ENCODE measurements at regions not wholly inside any gene's neighbourhood (a gene's known extent, or its start where the extent isn't known, plus 50 kb on each side); places are given as distances from the start of the nearest gene placed in this dataset.

- no peak for DNase-seq (ENCODE audit: low read depth in 2 of 2, low spot score in 1 of 2)
These were observed 654.3 kb downstream of the METTL4 start for GRCh38 chr18:1916869-1917523.

- no peak for DNase-seq (ENCODE audit: low read depth in 2 of 2, low spot score in 1 of 2)
These were observed 653.7 kb downstream of the METTL4 start for GRCh38 chr18:1917569-1917968.

- DNase-seq (ENCODE audit: low read depth in 2 of 2, low spot score in 1 of 2): no peak
These were observed 649.2 kb downstream of the METTL4 start for GRCh38 chr18:1922066-1922465.

- DNase-seq (ENCODE audit: low read depth in 2 of 2, low spot score in 1 of 2): no peak
These were observed 642.6 kb downstream of the METTL4 start for GRCh38 chr18:1928711-1929110.

GRCh38 chr18:1929720-1930119 is 641.6 kb downstream of the METTL4 start:
- no peak for DNase-seq (ENCODE audit: low read depth in 2 of 2, low spot score in 1 of 2)

GRCh38 chr18:1930291-1931270 is 640.7 kb downstream of the METTL4 start:
- DNase-seq (ENCODE audit: low read depth in 2 of 2, low spot score in 1 of 2): no peak

- DNase-seq (ENCODE audit: low read depth in 2 of 2, low spot score in 1 of 2): no peak
These were observed 618.8 kb downstream of the METTL4 start for GRCh38 chr18:1952486-1952885.

GRCh38 chr18:1954583-1955312 is 616.6 kb downstream of the METTL4 start:
- no peak for DNase-seq (ENCODE audit: low read depth in 2 of 2, low spot score in 1 of 2)

GRCh38 chr18:1958798-1959197 is 612.5 kb downstream of the METTL4 start:
- DNase-seq (ENCODE audit: low read depth in 2 of 2, low spot score in 1 of 2): no peak

- DNase-seq (ENCODE audit: low read depth in 2 of 2, low spot score in 1 of 2): no peak
These were observed 606.3 kb downstream of the METTL4 start for GRCh38 chr18:1965016-1965415.

- DNase-seq (ENCODE audit: low read depth in 2 of 2, low spot score in 1 of 2): no peak
These were observed 605.8 kb downstream of the METTL4 start for GRCh38 chr18:1965541-1965940.

GRCh38 chr18:1968801-1969498 is 602.4 kb downstream of the METTL4 start:
- no peak for DNase-seq (ENCODE audit: low read depth in 2 of 2, low spot score in 1 of 2)

GRCh38 chr18:1976484-1976883 is 594.8 kb downstream of the METTL4 start:
- DNase-seq (ENCODE audit: low read depth in 2 of 2, low spot score in 1 of 2): no peak

GRCh38 chr18:1982056-1982455 is 589.2 kb downstream of the METTL4 start:
- no peak for DNase-seq (ENCODE audit: low read depth in 2 of 2, low spot score in 1 of 2)

GRCh38 chr18:1983746-1984515 is 587.4 kb downstream of the METTL4 start:
- no peak for DNase-seq (ENCODE audit: low read depth in 2 of 2, low spot score in 1 of 2)

GRCh38 chr18:1993866-1994265 is 577.4 kb downstream of the METTL4 start:
- no peak for DNase-seq (ENCODE audit: low read depth in 2 of 2, low spot score in 1 of 2)

- DNase-seq (ENCODE audit: low read depth in 2 of 2, low spot score in 1 of 2): no peak
These were observed 576.8 kb downstream of the METTL4 start for GRCh38 chr18:1994471-1994870.

GRCh38 chr18:1995041-1995612 is 576.2 kb downstream of the METTL4 start:
- no peak for DNase-seq (ENCODE audit: low read depth in 2 of 2, low spot score in 1 of 2)

GRCh38 chr18:1998121-1998520 is 573.2 kb downstream of the METTL4 start:
- DNase-seq (ENCODE audit: low read depth in 2 of 2, low spot score in 1 of 2): no peak

- no peak for DNase-seq (ENCODE audit: low read depth in 2 of 2, low spot score in 1 of 2)
These were observed 571.9 kb downstream of the METTL4 start for GRCh38 chr18:1999387-1999786.

Data from stimulated activated CD8-positive, alpha-beta memory T cell treated with anti-CD3 and anti-CD28 coated beads, Interleukin-4, amount 100 ng/mL, for 4 hours (primary cell).